IMR-90 (cell line): ENCODE measurements at regions not wholly inside any gene's neighbourhood (a gene's known extent, or its start where the extent isn't known, plus 50 kb on each side); places are given as distances from the start of the nearest gene placed in this dataset.
A peak's percentile ranks its signal among the peaks of the same experiment; 100 is the strongest.

ENCODE experiments used
- ATAC-seq: fragments of 200-7000 bp; cut with Tn5 transposase; 2 replicates; pipeline ENCODE4 v1.9.1; 2020; ENCODE audit warnings: low read depth, mild to moderate bottlenecking, moderate library complexity
- BruUV-seq: library from RNA; stranded (reverse); fragments of 400-500 nt; replicated peaks from 2 replicates; lab custom pipeline; 2021; lab: Mats Ljungman, UMichigan
- CTCF ChIA-PET: fragments of 300-600 bp; formaldehyde crosslinking; extraction: SDS; loops from one replicate; lab custom pipeline; 2021; ENCODE audit warnings: antibody characterized with exemption; lab: Yijun Ruan, JAX
- POLR2A ChIA-PET: fragments of 300-600 bp; sonication (Branson Sonifier 250); formaldehyde crosslinking; loops from one replicate; lab custom pipeline; 2022; ENCODE audit warnings: antibody characterized with exemption; ENCODE audit not compliant: unreplicated experiment; lab: Charles Lee
- DNase-seq: peaks from one replicate; pipeline ENCODE4 v3.0.0; 2013
- H2AFZ ChIP-seq: replicated peaks from 2 replicates; pipeline ENCODE3; 2013; ENCODE audit warnings: low read length, mild to moderate bottlenecking; ENCODE audit not compliant: poor library complexity
- H2AK5ac ChIP-seq: 2 replicates; pipeline ENCODE4 v1.6.1; 2013; ENCODE audit warnings: low read depth, low read length, inconsistent platforms
- H2AK9ac ChIP-seq: replicated peaks from 2 replicates; pipeline ENCODE3; 2013; ENCODE audit warnings: mild to moderate bottlenecking, low read depth, low read length, moderate library complexity; ENCODE audit not compliant: poor library complexity
- H2BK120ac ChIP-seq: 2 replicates; pipeline ENCODE4 v1.6.1; 2013; ENCODE audit warnings: low read depth, low read length, inconsistent platforms
- H2BK15ac ChIP-seq: 3 replicates; pipeline ENCODE4 v1.6.1; 2013; ENCODE audit warnings: low read depth, low read length, inconsistent platforms
- H2BK20ac ChIP-seq: 2 replicates; pipeline ENCODE4 v1.6.1; 2013; ENCODE audit warnings: low read depth, mild to moderate bottlenecking, inconsistent platforms, low read length, moderate library complexity
- H2BK5ac ChIP-seq: 2 replicates; pipeline ENCODE4 v1.6.1; 2013; ENCODE audit warnings: mild to moderate bottlenecking, low read depth, low read length, inconsistent platforms; ENCODE audit not compliant: poor library complexity, severe bottlenecking
- H3K14ac ChIP-seq: replicated peaks from 2 replicates; pipeline ENCODE4 v1.6.1; 2013; ENCODE audit warnings: low read depth, low read length, inconsistent platforms
- H3K18ac ChIP-seq: 2 replicates; pipeline ENCODE4 v1.6.1; 2013; ENCODE audit warnings: low read depth, low read length, control low read depth
- H3K23ac ChIP-seq: 2 replicates; pipeline ENCODE4 v1.6.1; 2013; ENCODE audit warnings: low read depth, low read length, inconsistent platforms
- H3K27ac ChIP-seq: 2 replicates; pipeline ENCODE4 v1.5.1; 2013; ENCODE audit warnings: mild to moderate bottlenecking, control low read depth, low read length; ENCODE audit not compliant: insufficient read depth
- H3K27me3 ChIP-seq: 2 replicates; pipeline ENCODE4 v1.6.1; 2013; ENCODE audit warnings: low read length; ENCODE audit not compliant: control insufficient read depth, insufficient read depth
- H3K36me3 ChIP-seq: 2 replicates; pipeline ENCODE4 v1.6.1; 2013; ENCODE audit warnings: low read length, mixed read lengths; ENCODE audit not compliant: control insufficient read depth, insufficient read depth
- H3K4ac ChIP-seq: 2 replicates; pipeline ENCODE4 v1.6.1; 2013; ENCODE audit warnings: low read depth, low read length, inconsistent platforms
- H3K4me1 ChIP-seq: 2 replicates; pipeline ENCODE4 v1.6.1; 2013; ENCODE audit warnings: low read length, mixed read lengths; ENCODE audit not compliant: control insufficient read depth, insufficient read depth
- H3K4me2 ChIP-seq: 2 replicates; pipeline ENCODE4 v1.6.1; 2013; ENCODE audit warnings: low read depth, mild to moderate bottlenecking, control low read depth, low read length, moderate library complexity
- H3K4me3 ChIP-seq: 2 replicates; pipeline ENCODE4 v1.5.1; 2013; ENCODE audit warnings: low read depth, mild to moderate bottlenecking, control low read depth, low read length, moderate library complexity; ENCODE audit not compliant: insufficient read depth
- H3K56ac ChIP-seq: 2 replicates; pipeline ENCODE4 v1.6.1; 2013; ENCODE audit warnings: low read length, inconsistent platforms; ENCODE audit not compliant: insufficient read depth; ENCODE audit errors: extremely low read depth
- H3K79me1 ChIP-seq, 2 experiments: 2 replicates each; pipeline ENCODE4 v1.6.1; 2013; ENCODE audit warnings: low read length in 2 of 2, inconsistent platforms in 1 of 2, low read depth in 1 of 2
- H3K9ac ChIP-seq: 2 replicates; pipeline ENCODE4 v1.6.1; 2013; ENCODE audit warnings: low read depth, low read length, control low read depth
- H3K9me1 ChIP-seq: 2 replicates; pipeline ENCODE4 v1.6.1; 2013; ENCODE audit warnings: low read length, inconsistent platforms; ENCODE audit not compliant: insufficient read depth
- H3K9me3 ChIP-seq: 2 replicates; pipeline ENCODE4 v1.6.1; 2013; ENCODE audit warnings: low read length; ENCODE audit not compliant: control insufficient read depth, insufficient read depth
- H4K20me1 ChIP-seq: 2 replicates; pipeline ENCODE4 v1.6.1; 2013; ENCODE audit warnings: low read length, inconsistent platforms; ENCODE audit not compliant: insufficient read depth
- H4K5ac ChIP-seq: 2 replicates; pipeline ENCODE4 v1.6.1; 2013; ENCODE audit warnings: mild to moderate bottlenecking, low read depth, low read length, control low read depth
- H4K8ac ChIP-seq, 2 experiments: 2 replicates each; pipeline ENCODE4 v1.6.1; 2013; ENCODE audit warnings: low read depth in 2 of 2, low read length in 2 of 2, control low read depth in 1 of 2, inconsistent platforms in 1 of 2
- H4K91ac ChIP-seq: 2 replicates; pipeline ENCODE4 v1.6.1; 2013; ENCODE audit warnings: low read depth, low read length, inconsistent platforms; ENCODE audit not compliant: insufficient read depth
- BHLHE40 ChIP-seq: fragments of 150-350 bp; IDR thresholded peaks from 2 replicates; pipeline ENCODE4 v1.6.1; 2016; ENCODE audit warnings: mild to moderate bottlenecking, low read depth, low read length
- CEBPB ChIP-seq: IDR thresholded peaks from 2 replicates; pipeline ENCODE4 v1.6.1; 2012; ENCODE audit warnings: low read depth, low read length, improper control_type of control experiment
- CHD1 ChIP-seq: IDR thresholded peaks from 2 replicates; pipeline ENCODE4 v1.6.1; 2012; ENCODE audit warnings: low read depth, low read length, improper control_type of control experiment
- CTCF ChIP-seq: conservative IDR thresholded peaks from 2 replicates; pipeline ENCODE4 v1.5.1; 2012; ENCODE audit warnings: mild to moderate bottlenecking, low read depth, low read length, improper control_type of control experiment
- ELK1 ChIP-seq: fragments of 150-350 bp; IDR thresholded peaks from 2 replicates; pipeline ENCODE4 v1.6.1; 2016; ENCODE audit warnings: low read depth, mild to moderate bottlenecking, low read length, moderate library complexity, borderline replicate concordance
- FOS ChIP-seq: fragments of 150-350 bp; IDR thresholded peaks from 2 replicates; pipeline ENCODE4 v1.6.1; 2016; ENCODE audit warnings: low read depth, low read length
- MAFK ChIP-seq: IDR thresholded peaks from 2 replicates; pipeline ENCODE4 v1.6.1; 2012; ENCODE audit warnings: low read depth, low read length, improper control_type of control experiment
- MAZ ChIP-seq: IDR thresholded peaks from 2 replicates; pipeline ENCODE4 v1.6.1; 2012; ENCODE audit warnings: low read depth, mild to moderate bottlenecking, low read length, improper control_type of control experiment, moderate library complexity, borderline replicate concordance
- MXI1 ChIP-seq: IDR thresholded peaks from 2 replicates; pipeline ENCODE4 v1.6.1; 2012; ENCODE audit warnings: low read depth, mild to moderate bottlenecking, low read length, moderate library complexity, borderline replicate concordance
- NFE2L2 ChIP-seq: fragments of 150-350 bp; IDR thresholded peaks from 2 replicates; pipeline ENCODE4 v1.6.1; 2016; ENCODE audit warnings: low read depth, mild to moderate bottlenecking, low read length
- POLR2A ChIP-seq: IDR thresholded peaks from 2 replicates; pipeline ENCODE4 v1.6.1; 2012; ENCODE audit warnings: mild to moderate bottlenecking, low read depth, low read length
- RAD21 ChIP-seq: IDR thresholded peaks from 2 replicates; pipeline ENCODE4 v1.6.1; 2012; ENCODE audit warnings: low read length, improper control_type of control experiment
- RCOR1 ChIP-seq: IDR thresholded peaks from 2 replicates; pipeline ENCODE4 v1.6.1; 2012; ENCODE audit warnings: mild to moderate bottlenecking, low read length, improper control_type of control experiment; ENCODE audit not compliant: insufficient replicate concordance
- RFX5 ChIP-seq: IDR thresholded peaks from 2 replicates; pipeline ENCODE4 v1.8.0; 2012; ENCODE audit warnings: low read depth, mild to moderate bottlenecking, low read length, moderate library complexity
- SMC3 ChIP-seq: fragments of 150-350 bp; IDR thresholded peaks from 2 replicates; pipeline ENCODE4 v1.6.1; 2016; ENCODE audit warnings: low read depth, mild to moderate bottlenecking, antibody characterized with exemption, low read length, moderate library complexity
- USF2 ChIP-seq: fragments of 150-350 bp; IDR thresholded peaks from 2 replicates; pipeline ENCODE4 v1.6.1; 2017; ENCODE audit warnings: mild to moderate bottlenecking, antibody characterized with exemption, low read length, low read depth
- WGBS, 2 experiments: methylation state at CpG; one replicate each; pipeline versions ENCODE4 v1.1.5 to v1.1.7; 2013; ENCODE audit warnings: missing lambda C conversion rate in 2 of 2; ENCODE audit not compliant: insufficient read length in 1 of 2; ENCODE audit errors: extremely low coverage in 2 of 2; 5-methylcytosine and 5-hydroxymethylcytosine counted together
- dilution Hi-C: fragments of 300-500 bp; cut with HindIII; formaldehyde crosslinking; loops from one replicate; pipeline ENCODE4 v1.14.3; 2018; ENCODE audit warnings: low sequenced_read_pairs; ENCODE audit not compliant: unreplicated experiment
- in situ Hi-C: fragments of 300-500 bp; cut with MboI; formaldehyde crosslinking; loops from 3 replicates; pipeline ENCODE4 v1.14.3; 2019; ENCODE audit warnings: low sequenced_read_pairs, inconsistent platforms, mixed read lengths
- intact Hi-C: fragments of 100-400 bp; cut with micrococcal nuclease; formaldehyde crosslinking; loops from 2 replicates; pipeline ENCODE4 v1.10.0; 2022

GRCh38 chr20:17023806-17024205, 203.0 kb upstream of the PCSK2 start:
- 11% methylated on average over 3 of the region's 8 CpGs; no CpG with 5 or more reads in 1 of the 2 experiments for WGBS, 2 experiments
- Histone ChIP-seq H3K4me1 (peaks cover 12% of the 10 kb centered on the region), H3K27me3 (no peaks in the 10 kb centered on the region), H3K27ac (peak overlapping the region; percentile 67), H2BK20ac (peak overlapping the region; percentile 11), H4K5ac (peak overlapping the region; percentile 26; the same call in 1 of the 2 replicates), H4K91ac (peak overlapping the region; percentile 70; the same call in 1 of the 2 replicates), H2BK120ac (peak overlapping the region; percentile 45), H2BK5ac (peak overlapping the region; percentile 49), H4K8ac (peak overlapping the region; percentile 25 to 41; a peak in 2 of 4 replicates), H3K36me3 (no peaks in the 10 kb centered on the region), H3K9me3 (no peaks in the 10 kb centered on the region), H3K14ac (no peak overlapping the region), H3K4me3 (no peak overlapping the region), H3K18ac (peak overlapping the region; percentile 62), H2AFZ (peak overlapping the region; percentile 58), H3K9me1 (0 out of 2 replicates have a peak, but pooled peaks cover 2% of the 10 kb centered on the region), H3K9ac (peak overlapping the region; percentile 13; the same call in 1 of the 2 replicates), H2AK5ac (no peak overlapping the region), H4K20me1 (no peaks in the 10 kb centered on the region), H3K23ac (0 out of 2 replicates have a peak overlapping the region, but pooled peaks have one; percentile 8), H2BK15ac (peak overlapping the region; percentile 48; the same call in 2 of the 3 replicates), H2AK9ac (no peak overlapping the region), H3K4ac (peak overlapping the region; percentile 42), H3K79me1 (no peaks in the 10 kb centered on the region), H3K56ac (peak overlapping the region; percentile 36; the same call in 1 of the 2 replicates), H3K4me2 (peak overlapping the region; percentile 37)
- no TSS peak for BruUV-seq
- dilution Hi-C loops: no loop called here
- intact Hi-C loops: loop anchor here (2.0 kb wide), 1 partner anchor 101 kb away; no protein-coding TSS in a partner anchor
- CTCF ChIA-PET: interaction anchor here (0.8 kb wide), 1 partner anchor 408 kb away, joined by 3 read pairs; no protein-coding TSS in a partner anchor
- ATAC-seq (peak; percentile 55), DNase-seq (peak; percentile 28)
- POLR2A ChIA-PET: no interaction called here
- TF ChIP-seq RAD21: no peak
- TF ChIP-seq FOS: no peak
- TF ChIP-seq CTCF: no peak
- TF ChIP-seq MXI1: no peak
- no peak for TF ChIP-seq MAFK
- TF ChIP-seq MAZ: no peak
- TF ChIP-seq USF2: no peak
- no peak for TF ChIP-seq SMC3
- TF ChIP-seq CEBPB: no peak
- TF ChIP-seq NFE2L2: no peak
- TF ChIP-seq RCOR1: no peak
- TF ChIP-seq POLR2A: no peak
- no peak for TF ChIP-seq BHLHE40
- no peak for TF ChIP-seq CHD1
- TF ChIP-seq RFX5: no peak
- TF ChIP-seq ELK1: no peak
- in situ Hi-C loops: no loop called here
